GF-D8 (cell line): ENCODE measurements at regions not wholly inside any gene's neighbourhood (a gene's known extent, or its start where the extent isn't known, plus 50 kb on each side); places are given as distances from the start of the nearest gene placed in this dataset.
"Not testable (repeated sequence)": the region's sequence is repeated elsewhere in the genome, so short reads cannot be mapped to it uniquely, and the experiment has no call there.

Experiments
- DNase-seq: peaks from one replicate; lab custom pipeline; 2025; lab: John Stamatoyannopoulos, UW

GRCh38 chr5:2857837-2858236 is 106.4 kb upstream of the IRX2 start:
- no peak for DNase-seq

GRCh38 chr5:2856206-2856605 is 104.7 kb upstream of the IRX2 start:
- no peak for DNase-seq

- DNase-seq: no peak
These were observed 101.0 kb upstream of the IRX2 start for GRCh38 chr5:2852446-2852845.

- no peak for DNase-seq
These were observed 100.4 kb upstream of the IRX2 start for GRCh38 chr5:2851895-2852294.

GRCh38 chr5:2849429-2849828 is 98.0 kb upstream of the IRX2 start:
- DNase-seq: no peak

GRCh38 chr5:2848619-2849018 is 97.1 kb upstream of the IRX2 start:
- DNase-seq: no peak

GRCh38 chr5:2847608-2848007 is 96.1 kb upstream of the IRX2 start:
- DNase-seq: no peak

- DNase-seq: no peak
These were observed 89.7 kb upstream of the IRX2 start for GRCh38 chr5:2841208-2841607.

GRCh38 chr5:2840372-2840915 is 89.0 kb upstream of the IRX2 start:
- DNase-seq: no peak

- no peak for DNase-seq
These were observed 84.7 kb upstream of the IRX2 start for GRCh38 chr5:2836133-2836532.

- no peak for DNase-seq
These were observed 82.1 kb upstream of the IRX2 start for GRCh38 chr5:2833556-2833955.

- DNase-seq: no peak
These were observed 80.9 kb upstream of the IRX2 start for GRCh38 chr5:2832394-2832793.

GRCh38 chr5:2829239-2829638 is 77.8 kb upstream of the IRX2 start:
- no peak for DNase-seq

- no peak for DNase-seq
These were observed 67.5 kb upstream of the IRX2 start for GRCh38 chr5:2818936-2819335.

GRCh38 chr5:2817031-2817603 is 65.6 kb upstream of the IRX2 start:
- DNase-seq: no peak

GRCh38 chr5:2813678-2814077 is 62.2 kb upstream of the IRX2 start:
- no peak for DNase-seq

GRCh38 chr5:2810644-2811043 is 59.2 kb upstream of the IRX2 start:
- no peak for DNase-seq

- not testable (repeated sequence) for DNase-seq
These were observed 55.8 kb upstream of the IRX2 start for GRCh38 chr5:2807244-2807643.

GRCh38 chr5:2806176-2806575 is 54.7 kb upstream of the IRX2 start:
- DNase-seq: no peak

GRCh38 chr5:2805080-2805479 is 53.6 kb upstream of the IRX2 start:
- no peak for DNase-seq

- no peak for DNase-seq
These were observed 52.3 kb upstream of the IRX2 start for GRCh38 chr5:2803751-2804150.

- DNase-seq: no peak
These were observed 51.4 kb upstream of the IRX2 start for GRCh38 chr5:2802693-2803365.

GRCh38 chr5:2801577-2802525 is 50.4 kb upstream of the IRX2 start:
- no peak for DNase-seq
